ENCODE measurements at regions not wholly inside any gene's neighbourhood (a gene's known extent, or its start where the extent isn't known, plus 50 kb on each side); places are given as distances from the start of the nearest gene placed in this dataset.
"Not testable (repeated sequence)": the region's sequence is repeated elsewhere in the genome, so short reads cannot be mapped to it uniquely, and the experiment has no call there.

GRCh38 chr10:3317553-3318479 is 145.2 kb upstream of the PITRM1 start:
- DNase-seq (ENCODE audit: low spot score): not testable (repeated sequence)

- DNase-seq (ENCODE audit: low spot score): not testable (repeated sequence)
These were observed 142.0 kb upstream of the PITRM1 start for GRCh38 chr10:3314445-3315085.

- DNase-seq (ENCODE audit: low spot score): peak; percentile 67
These were observed 141.3 kb upstream of the PITRM1 start for GRCh38 chr10:3313784-3314444.

GRCh38 chr10:3312403-3312940 is 139.9 kb upstream of the PITRM1 start:
- no peak for DNase-seq (ENCODE audit: low spot score)

GRCh38 chr10:3310016-3310784 is 137.6 kb upstream of the PITRM1 start:
- no peak for DNase-seq (ENCODE audit: low spot score)

GRCh38 chr10:3306050-3306449 is 133.5 kb upstream of the PITRM1 start:
- no peak for DNase-seq (ENCODE audit: low spot score)

GRCh38 chr10:3295582-3296151 is 123.1 kb upstream of the PITRM1 start:
- DNase-seq (ENCODE audit: low spot score): peak; percentile 8

GRCh38 chr10:3294919-3295581 is 122.5 kb upstream of the PITRM1 start:
- no peak for DNase-seq (ENCODE audit: low spot score)

- DNase-seq (ENCODE audit: low spot score): no peak
These were observed 121.2 kb upstream of the PITRM1 start for GRCh38 chr10:3293581-3294431.

GRCh38 chr10:3292636-3293035 is 120.1 kb upstream of the PITRM1 start:
- DNase-seq (ENCODE audit: low spot score): no peak

- no peak for DNase-seq (ENCODE audit: low spot score)
These were observed 118.0 kb upstream of the PITRM1 start for GRCh38 chr10:3290550-3290949.

- no peak for DNase-seq (ENCODE audit: low spot score)
These were observed 115.2 kb upstream of the PITRM1 start for GRCh38 chr10:3287572-3288445.

- DNase-seq (ENCODE audit: low spot score): no peak
These were observed 110.1 kb upstream of the PITRM1 start for GRCh38 chr10:3282674-3283017.

- DNase-seq (ENCODE audit: low spot score): no peak
These were observed 109.5 kb upstream of the PITRM1 start for GRCh38 chr10:3281941-3282673.

GRCh38 chr10:3278771-3279170 is 106.2 kb upstream of the PITRM1 start:
- no peak for DNase-seq (ENCODE audit: low spot score)

GRCh38 chr10:3277566-3277965 is 105.0 kb upstream of the PITRM1 start:
- DNase-seq (ENCODE audit: low spot score): no peak

- no peak for DNase-seq (ENCODE audit: low spot score)
These were observed 101.8 kb upstream of the PITRM1 start for GRCh38 chr10:3274414-3274813.

GRCh38 chr10:3273966-3274365 is 101.4 kb upstream of the PITRM1 start:
- no peak for DNase-seq (ENCODE audit: low spot score)
